ENCODE measurements at regions not wholly inside any gene's neighbourhood (a gene's known extent, or its start where the extent isn't known, plus 50 kb on each side); places are given as distances from the start of the nearest gene placed in this dataset.

GRCh38 chr2:56476509-56477071 lies 292.8 kb downstream of the CCDC85A start:
- Histone ChIP-seq H3K4me1 (peaks cover 24% of the 10 kb centered on the region), H3K4me3 (no peak overlapping the region), H3K36me3 (ENCODE audit: insufficient read depth in 1 of 2, low read depth in 1 of 2) (no peaks in the 10 kb centered on the region), H3K9me3 (no peaks in the 10 kb centered on the region), H3K27ac (no peak overlapping the region), H3K27me3 (ENCODE audit: insufficient read depth in 3 of 3, low read length in 2 of 3) (no peaks in the 10 kb centered on the region)
- intact Hi-C loops (cut with DNase I), result no loop called here
- ATAC-seq, result no peak
- 43 to 65% (median 44%) methylated on average over 8 of the region's 8 CpGs for WGBS, 3 donors
- no peak for TF ChIP-seq CTCF (IDR thresholded peaks at IDR 0.05)
- no peak for DNase-seq

- intact Hi-C loops (cut with DNase I), result no loop called here
- peaks cover 24% of the 10 kb centered on the region for H3K4me1 ChIP-seq
- ATAC-seq, result no peak
- no peak overlapping the region for H3K4me3 ChIP-seq
- H3K27ac ChIP-seq, result no peak overlapping the region
- H3K27me3 ChIP-seq (ENCODE audit: insufficient read depth in 3 of 3, low read length in 2 of 3), result no peaks in the 10 kb centered on the region
- H3K9me3 ChIP-seq, result no peaks in the 10 kb centered on the region
- H3K36me3 ChIP-seq (ENCODE audit: insufficient read depth in 1 of 2, low read depth in 1 of 2), result no peaks in the 10 kb centered on the region
- TF ChIP-seq CTCF (IDR thresholded peaks at IDR 0.05), result no peak
- no peak for DNase-seq
Measured at GRCh38 chr2:56478027-56478426, 294.2 kb downstream of the CCDC85A start.

GRCh38 chr2:56483081-56483480 lies 299.3 kb downstream of the CCDC85A start:
- Histone ChIP-seq H3K27ac (no peak overlapping the region), H3K27me3 (ENCODE audit: insufficient read depth in 3 of 3, low read length in 2 of 3) (no peaks in the 10 kb centered on the region), H3K36me3 (ENCODE audit: insufficient read depth in 1 of 2, low read depth in 1 of 2) (no peaks in the 10 kb centered on the region), H3K4me3 (no peak overlapping the region), H3K9me3 (no peaks in the 10 kb centered on the region), H3K4me1 (no peaks in the 10 kb centered on the region)
- intact Hi-C loops (cut with DNase I), result no loop called here
- DNase-seq (no peak), ATAC-seq (no peak)
- TF ChIP-seq CTCF (IDR thresholded peaks at IDR 0.05), result no peak
- 65 to 69% (median 68%) methylated on average over 2 of the region's 2 CpGs for WGBS, 3 donors

GRCh38 chr2:56484906-56485305 lies 301.1 kb downstream of the CCDC85A start:
- no peaks in the 10 kb centered on the region for H3K9me3 ChIP-seq
- intact Hi-C loops (cut with DNase I), result no loop called here
- no peak for DNase-seq

More at GRCh38 chr2:56484906-56485305, 301.1 kb downstream of the CCDC85A start:
- no peak for TF ChIP-seq CTCF (IDR thresholded peaks at IDR 0.05)
- Histone ChIP-seq H3K4me3 (no peak overlapping the region), H3K4me1 (no peaks in the 10 kb centered on the region), H3K27ac (no peak overlapping the region), H3K27me3 (ENCODE audit: insufficient read depth in 3 of 3, low read length in 2 of 3) (no peaks in the 10 kb centered on the region), H3K36me3 (ENCODE audit: insufficient read depth in 1 of 2, low read depth in 1 of 2) (no peaks in the 10 kb centered on the region)
- ATAC-seq, result no peak
